Stimulated activated CD4-positive, alpha-beta T cell treated with anti-CD3 and anti-CD28 coated beads, TNF-alpha, amount 100 ng/mL, for 48 hours (primary cell): ENCODE measurements at regions not wholly inside any gene's neighbourhood (a gene's known extent, or its start where the extent isn't known, plus 50 kb on each side); places are given as distances from the start of the nearest gene placed in this dataset.
A peak's percentile ranks its signal among the peaks of the same experiment; 100 is the strongest.

ENCODE experiments used
- DNase-seq, 3 donors: peaks; one replicate each; pipeline ENCODE4 v3.0.0-alpha.2; 2020; ENCODE audit warnings: low read depth in 3 of 3

DNA sequence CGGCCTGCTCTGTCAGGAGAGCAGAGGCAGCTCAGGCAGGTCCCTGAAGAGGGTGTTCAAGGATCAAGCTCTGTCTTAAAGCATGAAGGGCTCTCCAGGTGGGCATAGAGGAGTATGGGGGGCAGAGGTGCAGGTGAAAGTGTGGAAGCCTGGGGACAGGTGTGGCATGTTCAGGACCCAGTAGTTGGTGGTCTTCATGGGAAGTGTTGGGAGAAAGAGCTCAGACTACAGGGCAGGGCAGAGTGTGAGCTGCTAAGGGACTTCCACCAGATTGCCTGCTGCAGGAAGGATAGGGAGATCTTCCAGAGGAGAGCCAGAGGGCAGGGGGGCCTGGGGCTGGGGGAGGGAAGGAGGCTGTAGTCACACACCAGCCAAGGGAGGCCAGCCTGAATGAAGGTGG lies 156.5 kb upstream of the GDF10 start:
- DNase-seq: no peak

DNA sequence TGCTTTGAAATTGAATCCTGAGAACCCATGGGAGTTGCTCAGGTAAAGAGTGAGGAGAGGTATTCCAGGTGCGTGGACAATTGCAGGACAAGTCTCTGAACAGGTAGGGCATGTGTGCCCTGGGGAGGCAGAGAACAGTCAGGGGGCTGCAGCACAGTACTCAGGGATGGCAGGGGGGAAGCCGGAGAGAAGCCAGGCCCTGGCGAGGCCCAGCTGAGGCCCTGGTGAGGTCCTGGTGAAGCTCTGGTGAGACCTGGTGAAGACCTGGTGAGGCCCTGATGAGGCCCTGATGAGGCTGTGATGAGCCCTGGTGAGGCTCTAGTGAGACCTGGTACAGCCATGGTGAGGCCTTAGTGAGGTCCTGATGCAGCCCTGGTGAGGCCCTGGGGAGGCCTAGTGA lies 155.5 kb upstream of the GDF10 start:
- DNase-seq: no peak

DNA sequence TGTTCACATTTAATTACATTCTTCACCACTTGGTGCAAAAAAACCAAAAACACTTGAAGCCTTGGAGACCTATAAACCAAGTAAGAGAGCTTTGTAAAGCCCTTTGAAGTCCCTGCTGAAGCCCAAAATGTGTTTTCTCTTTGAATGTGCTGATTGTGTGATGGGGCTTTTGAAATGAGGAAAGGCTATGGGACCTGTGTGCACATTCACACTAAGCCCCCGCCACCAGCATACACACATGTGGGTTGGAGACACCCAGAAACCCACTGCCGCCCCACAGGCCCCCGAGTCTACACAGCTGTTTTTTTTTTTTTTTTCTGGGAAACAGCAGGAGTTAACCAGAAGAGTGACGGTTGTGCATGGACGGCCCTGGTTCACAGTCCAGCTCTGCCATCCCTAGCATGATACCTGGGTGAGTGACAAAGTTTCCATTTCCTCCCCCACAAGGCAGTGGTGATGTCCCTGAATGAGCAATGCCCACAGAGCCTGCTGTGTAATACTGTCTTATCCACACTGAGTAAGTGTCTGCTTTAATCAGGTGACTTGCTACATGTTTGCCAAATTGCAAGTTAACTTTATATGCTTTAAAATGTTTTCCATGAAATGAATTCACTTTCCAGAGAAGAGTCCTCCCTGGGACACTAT lies 154.6 kb upstream of the GDF10 start:
- DNase-seq: peak in 1 of 3 donors; percentile 23

DNA sequence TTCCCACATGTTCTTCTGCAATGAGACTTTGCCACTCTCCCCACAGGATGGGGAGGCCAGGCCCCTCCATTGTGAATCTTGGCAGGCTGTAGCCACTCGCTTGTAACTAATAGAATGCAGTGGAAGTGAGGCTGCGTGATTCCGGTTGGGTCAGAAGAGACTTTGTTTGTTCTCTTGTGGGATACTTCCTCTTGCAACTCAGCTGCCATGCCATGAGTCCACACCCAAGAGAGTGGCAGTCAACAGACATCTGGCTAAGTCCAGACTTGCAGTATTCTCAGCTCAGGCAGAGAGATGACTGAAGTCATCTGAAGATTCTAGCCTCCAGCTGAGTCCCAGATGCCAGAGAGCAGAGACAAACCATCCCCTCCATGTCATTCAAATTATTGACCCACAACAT lies 153.4 kb upstream of the GDF10 start:
- no peak for DNase-seq

DNA sequence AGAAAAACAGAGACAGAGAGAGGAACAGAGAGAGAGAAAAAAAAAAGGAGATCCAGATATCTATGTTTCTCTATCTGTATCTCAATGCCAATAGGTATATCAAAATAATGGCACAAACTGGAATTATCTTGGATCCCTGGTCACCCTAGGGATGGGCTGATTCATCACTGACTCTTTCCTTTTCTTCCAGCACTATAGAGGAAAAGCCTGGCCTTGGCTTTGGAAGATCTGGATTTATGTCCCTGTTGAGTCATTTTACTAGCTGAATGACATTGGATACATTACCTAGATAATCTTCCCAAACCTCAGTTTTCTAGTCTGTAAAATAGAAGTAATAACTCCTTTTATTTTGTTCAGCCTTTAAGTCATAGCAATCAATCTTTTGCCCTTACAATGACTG lies 152.8 kb upstream of the GDF10 start:
- no peak for DNase-seq

DNA sequence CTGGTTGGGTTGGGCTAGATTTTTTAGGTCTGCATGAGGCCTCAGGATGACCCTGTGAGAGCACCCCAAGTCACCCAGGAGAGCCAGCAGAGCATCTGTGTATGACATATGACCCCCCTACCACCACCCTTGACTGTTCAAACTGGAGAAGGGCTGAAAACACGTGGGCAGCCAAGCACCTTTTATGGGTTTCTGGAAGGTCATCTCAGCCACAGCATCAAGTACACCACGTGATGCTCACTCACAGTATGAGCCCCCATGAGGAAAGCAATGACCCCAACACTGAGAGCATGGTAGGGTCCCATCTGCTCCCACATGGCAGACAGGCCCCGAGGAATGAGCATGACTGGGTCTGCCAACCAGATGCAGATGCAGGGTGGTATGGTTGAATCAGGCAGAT lies 149.4 kb upstream of the GDF10 start:
- DNase-seq: no peak

DNA sequence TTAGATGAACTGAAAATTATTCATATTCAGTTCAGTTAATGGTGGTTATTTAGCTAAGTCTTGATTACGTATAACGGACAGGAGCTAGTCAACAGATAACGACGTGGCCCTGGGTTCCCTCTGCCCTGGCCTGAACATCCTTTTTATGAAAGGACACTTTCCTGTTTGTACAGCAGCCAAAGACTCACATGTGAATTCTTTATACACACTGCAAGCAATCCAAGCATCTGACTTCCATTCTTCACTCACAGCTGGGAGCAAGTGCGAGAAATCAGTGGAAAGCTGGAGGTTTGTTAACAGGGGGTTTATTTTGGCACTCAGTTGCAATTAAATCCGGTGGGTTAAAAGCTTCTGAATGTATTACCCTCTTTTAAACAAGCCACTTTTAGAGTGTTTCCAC lies 148.1 kb upstream of the GDF10 start:
- DNase-seq: no peak

DNA sequence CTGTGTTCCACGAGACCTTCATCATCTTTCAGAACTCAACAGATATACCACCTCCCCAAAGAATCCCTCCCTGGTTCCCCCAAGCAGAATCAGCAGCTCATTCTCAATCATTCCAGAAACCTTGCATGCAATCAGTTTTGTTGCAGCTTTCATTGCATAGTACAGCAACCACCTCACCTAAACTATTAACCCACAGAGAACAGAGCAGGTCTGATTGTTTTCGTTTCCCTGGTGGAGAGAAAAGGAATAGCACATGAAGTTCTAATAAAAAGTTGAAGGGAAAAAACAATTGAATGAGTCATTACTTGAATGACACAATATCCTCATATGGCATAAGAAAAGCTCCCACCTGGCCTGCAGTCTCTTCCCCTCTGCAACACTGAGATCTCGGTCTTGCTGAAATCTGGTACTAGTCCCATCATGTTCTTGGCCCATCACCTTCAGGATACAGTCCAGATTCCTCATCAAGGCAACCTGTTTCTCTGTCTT lies 147.1 kb upstream of the GDF10 start:
- DNase-seq: no peak

DNA sequence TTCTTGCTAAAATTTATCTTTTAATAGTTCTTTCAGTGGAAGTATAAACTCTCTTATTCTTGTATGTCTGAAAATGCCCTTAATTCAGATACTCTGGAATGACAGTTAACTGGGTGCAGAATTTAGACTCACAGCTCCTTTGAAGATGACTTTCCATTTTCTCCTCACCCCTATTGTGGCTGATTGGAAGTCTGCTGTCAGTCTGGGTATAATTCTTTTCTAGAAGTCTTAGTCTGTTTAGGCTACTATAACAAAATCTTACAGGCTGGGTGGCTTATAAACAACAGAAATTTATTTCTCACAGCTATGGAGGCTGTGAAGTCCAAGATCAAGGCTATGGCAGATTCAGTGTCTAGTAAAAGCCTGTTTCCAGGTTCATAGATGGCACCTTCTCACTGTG lies 145.2 kb upstream of the GDF10 start:
- no peak for DNase-seq

DNA sequence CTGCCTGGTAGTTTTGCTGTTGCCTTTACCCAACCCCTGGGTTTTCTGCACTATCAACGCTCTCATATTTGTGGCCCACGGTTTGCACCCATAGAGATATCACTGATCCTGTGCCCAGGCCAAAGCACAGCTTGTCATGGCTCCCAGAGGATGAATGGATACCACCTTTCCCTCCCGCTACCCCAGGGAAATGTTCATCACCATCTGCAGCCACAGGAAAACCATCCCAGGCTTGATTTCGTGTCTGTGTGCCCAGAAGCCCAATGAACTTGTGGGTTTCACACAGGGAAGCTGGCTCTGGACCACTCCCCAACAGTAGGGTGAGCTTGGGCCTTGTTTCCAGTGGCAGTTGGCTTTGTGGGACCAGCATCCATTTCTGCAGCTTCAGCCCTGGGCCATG lies 143.1 kb upstream of the GDF10 start:
- DNase-seq: no peak

DNA sequence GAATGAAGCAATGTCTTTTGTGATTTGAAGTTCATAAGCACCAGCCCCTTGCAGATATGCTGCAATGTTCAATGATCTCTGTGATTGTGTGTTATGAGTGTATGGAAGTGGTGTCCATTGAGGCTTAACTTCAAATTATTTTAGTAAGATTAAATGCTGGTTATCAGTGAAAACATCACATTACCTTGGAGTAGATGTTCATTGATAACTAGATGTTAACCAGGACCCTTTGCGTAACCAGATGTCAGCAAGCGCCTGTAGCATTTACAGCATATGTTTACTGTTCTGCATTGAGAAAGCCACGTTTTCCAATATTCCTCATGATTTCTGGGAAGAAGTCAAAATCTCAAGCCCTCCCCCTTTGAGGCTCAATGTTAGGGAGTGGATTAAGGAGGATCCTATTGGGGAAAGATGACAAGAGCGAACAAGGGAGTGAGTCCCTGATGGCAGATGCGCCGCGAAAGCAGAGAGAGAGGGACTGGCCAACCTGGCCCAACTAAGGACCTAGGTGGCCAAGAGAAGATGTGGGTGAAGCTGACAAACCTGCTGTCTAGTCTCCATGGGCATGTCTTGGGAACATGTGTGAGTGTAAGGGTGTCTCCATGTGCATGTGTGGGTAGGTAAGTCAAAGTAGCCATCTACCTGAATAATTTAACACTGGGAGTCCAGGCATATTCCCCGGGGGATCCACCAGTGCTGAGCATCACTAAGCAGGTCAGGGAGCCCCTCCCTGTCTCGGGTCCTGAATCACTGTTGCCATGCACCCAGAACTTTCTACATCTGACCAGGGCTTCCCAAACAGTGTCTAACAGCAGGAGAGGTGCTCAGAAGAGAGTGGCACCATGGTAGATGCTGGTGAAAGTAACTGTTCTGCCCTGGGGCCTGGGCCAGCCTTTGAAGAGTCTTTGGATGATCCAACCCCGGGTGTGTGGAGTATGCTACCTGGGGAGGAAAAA lies 141.6 kb upstream of the GDF10 start:
- no peak for DNase-seq

DNA sequence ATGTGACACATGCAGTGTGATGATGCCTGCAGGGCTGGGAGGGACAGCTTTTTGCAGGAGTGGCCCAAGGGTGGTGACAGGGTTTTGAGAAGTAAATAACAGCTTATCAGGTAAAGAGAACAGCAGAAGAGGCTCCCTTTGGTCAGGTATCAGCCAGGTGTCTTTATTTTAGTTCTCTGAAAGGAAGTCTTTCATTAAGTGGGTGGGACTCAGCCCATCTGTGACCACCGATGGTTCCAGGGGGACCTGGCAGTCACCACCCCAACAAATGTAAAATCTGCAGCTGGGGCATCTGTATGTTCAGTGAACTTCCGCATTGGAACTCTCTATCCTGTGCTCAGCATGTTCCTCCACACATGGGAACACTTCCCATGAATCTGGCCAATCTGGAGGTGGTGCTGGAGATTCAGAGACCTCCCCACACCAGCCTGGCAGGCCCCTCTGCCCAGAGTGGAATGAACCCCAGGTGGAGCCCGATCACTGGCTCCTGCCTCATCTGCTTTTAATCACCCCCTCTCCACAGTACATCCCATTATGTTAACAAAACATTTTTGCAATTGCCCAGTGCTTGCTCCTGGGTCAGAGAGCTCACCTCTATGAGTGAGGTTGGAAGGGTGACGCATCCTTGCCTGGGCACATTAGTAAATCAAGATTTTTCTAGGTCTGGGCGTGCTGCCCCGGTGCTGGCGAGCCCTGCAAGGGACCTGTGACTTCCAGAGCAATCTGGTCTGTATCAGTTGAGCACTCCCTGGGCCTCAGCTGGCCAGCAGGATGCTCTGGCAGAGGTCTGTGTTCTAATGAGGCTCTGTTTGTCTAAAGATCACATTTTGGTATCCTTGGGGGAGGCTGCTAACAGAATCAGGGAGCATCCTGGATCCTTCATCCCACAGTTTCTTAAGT lies 140.4 kb upstream of the GDF10 start:
- no peak for DNase-seq

DNA sequence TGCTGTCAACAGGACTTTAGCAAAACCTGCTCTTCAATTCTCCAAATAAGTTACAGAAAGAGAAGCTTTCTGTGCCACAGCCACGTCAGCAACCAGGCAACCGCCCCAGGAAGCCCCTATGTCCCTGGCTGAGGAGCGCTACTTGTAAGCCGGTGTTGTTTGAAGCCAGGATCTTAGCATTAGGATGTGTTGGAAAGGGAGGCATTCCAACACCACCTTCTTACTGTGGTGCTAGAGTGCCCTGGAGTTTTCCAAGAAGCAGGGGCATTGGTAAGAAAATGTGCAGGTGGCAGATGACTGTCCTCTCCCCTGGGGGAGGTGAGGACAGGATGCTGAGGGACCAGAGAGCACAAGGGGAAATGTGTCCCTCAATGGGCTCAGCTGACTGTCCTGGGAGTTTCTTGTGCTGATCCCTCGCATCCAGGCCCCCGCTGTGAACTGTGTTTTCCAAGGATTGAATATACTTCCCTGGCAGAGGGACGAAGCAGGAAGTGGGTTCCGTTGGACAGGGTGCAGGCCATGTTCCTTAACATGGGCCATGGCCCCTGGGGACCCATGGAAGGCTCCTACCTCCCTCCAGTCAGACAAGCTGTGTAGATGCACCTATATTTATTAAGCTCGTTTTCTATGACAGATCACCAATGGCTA lies 139.6 kb upstream of the GDF10 start:
- DNase-seq: no peak

DNA sequence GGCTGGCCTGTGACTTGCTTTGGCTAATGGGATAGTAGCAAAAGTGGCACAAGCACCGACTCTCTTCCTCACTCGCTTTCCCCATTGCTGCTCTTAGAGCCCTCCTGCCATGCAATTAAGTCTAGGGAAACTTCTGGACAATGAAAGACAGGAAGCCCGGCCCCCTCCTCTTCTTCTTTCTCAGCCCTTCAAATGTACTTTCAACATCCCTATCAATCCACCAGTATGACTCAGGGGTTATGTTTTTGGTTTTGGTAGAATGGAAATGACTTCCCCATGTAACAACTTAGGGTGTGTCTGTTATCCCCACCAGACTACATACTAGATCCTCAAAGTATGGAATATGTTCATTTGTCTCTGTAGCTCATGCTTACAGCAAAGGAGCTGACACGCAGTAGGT lies 139.0 kb upstream of the GDF10 start:
- no peak for DNase-seq

DNA sequence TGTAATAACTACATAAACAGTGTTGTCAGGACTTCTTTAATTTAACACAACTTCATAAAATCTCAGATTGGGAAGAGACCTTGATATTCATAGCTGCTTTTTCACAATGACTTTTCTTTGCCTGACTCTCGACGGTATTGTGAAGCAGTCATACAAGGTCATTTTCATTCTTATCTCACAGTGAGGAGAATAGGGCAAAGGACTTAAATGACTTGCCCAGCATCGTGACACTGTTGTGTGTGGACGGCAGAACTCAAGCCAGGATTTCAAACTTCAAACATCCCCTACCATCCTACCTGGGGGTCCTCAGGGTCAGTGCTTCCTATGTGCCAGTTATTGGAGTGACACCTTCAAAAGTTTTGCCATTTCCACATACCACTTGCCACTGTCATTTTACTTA lies 138.5 kb upstream of the GDF10 start:
- DNase-seq: no peak

DNA sequence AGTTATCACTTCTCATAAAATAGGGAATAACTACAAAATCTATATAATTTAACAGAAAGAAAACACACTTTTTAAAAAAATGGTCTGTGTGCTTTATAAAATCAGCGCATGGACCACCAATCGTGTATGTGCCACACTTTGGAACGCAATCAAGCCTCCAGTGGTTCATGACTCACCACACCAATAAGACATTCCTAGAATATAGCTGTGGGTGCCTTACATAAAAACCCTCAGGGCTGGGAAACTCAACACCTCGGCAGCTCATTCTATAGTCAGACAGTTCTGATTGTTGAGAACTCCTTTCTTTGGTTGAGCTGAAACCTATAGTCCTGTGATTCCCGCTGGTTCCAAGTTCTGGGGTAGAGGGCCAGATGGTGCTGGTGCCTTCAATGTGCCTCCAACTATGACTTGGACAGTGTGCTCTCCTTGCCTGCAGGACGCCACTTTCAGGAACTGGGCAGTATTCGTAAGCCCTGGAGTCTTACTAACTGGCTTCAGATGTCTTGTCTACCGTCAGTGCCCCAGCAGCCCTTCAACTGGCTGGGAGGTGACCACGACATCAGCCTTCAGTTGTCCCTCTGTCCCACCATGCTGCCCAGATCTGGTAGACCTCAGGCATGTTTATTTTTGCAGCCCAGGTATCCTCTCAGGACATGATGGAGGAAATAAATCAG lies 135.7 kb upstream of the GDF10 start:
- DNase-seq: no peak

DNA sequence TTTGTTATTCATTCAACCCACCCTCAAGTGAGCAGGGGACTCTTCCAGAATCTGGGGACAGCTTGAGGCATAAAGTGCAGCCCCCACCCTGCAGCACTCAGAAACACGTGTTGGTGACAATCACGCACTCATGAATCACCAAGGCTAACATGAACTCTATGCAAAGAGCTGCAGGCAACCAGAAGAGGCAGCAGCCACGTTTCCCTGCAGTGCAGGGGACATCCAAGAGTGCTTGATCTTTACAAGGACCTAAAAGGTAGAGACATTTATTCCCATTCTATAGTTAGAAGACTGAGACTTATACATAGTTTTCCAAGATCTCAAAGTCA lies 135.2 kb upstream of the GDF10 start:
- no peak for DNase-seq

DNA sequence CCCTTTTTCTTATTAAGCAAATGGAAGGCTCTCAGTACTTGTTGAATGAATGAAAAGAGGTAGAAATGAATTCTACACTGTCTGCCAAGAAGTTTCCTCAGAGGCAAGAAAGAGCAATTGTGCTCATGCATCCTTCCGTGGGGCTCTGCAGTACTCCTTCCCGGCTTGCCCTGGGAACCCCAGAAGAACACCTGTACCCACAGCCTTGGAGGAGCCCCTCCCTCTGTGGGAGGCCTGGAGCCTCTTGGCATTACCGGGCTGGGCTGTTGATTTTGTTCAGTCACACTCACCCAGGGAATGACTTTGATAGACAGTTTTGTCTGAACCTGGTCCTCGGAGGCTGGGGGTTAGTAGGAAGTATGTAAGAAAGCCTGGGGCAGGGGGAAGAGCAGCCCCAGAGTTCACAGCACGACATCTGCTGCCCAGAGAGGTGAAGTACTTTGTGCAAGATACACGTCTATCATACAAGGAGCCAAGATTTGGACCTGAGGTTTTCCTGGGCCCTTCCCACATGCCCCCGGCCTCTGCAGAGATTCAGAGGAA lies 134.8 kb upstream of the GDF10 start:
- no peak for DNase-seq

DNA sequence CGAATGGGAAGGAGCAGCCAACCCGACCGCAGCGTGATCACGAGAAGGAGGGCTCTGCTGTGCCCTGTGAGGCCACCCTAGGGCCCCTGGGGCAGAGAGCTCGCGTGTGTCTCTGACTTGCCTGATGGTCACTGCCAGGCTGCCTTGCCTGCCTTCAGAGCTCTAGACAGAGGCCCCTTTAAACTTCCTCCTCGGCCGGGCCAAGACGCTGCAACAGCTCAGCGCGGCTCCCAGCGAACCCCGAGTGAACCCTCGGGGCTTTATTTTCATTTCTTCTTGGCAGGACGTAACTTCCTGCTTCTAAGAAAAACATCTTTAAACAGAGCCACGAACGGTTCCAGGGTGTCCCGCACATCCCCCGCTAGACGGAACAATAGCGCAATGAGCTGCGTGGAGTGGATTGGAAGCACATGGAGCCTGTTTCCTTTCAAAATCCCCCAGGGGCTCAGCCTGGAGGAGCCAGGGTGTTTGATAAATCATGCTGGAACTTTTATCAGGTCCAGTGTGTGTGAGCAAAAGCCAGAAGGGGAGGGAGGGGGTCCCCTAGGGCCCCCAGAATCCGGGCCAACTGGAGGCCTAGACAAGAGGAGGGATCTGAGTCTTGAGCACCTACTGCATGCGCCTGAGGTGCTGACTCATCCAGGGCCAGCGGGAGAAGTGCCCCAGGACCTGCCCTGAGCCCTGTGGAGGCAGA lies 134.1 kb upstream of the GDF10 start:
- peak in 1 of 3 donors; percentile 18 for DNase-seq

DNA sequence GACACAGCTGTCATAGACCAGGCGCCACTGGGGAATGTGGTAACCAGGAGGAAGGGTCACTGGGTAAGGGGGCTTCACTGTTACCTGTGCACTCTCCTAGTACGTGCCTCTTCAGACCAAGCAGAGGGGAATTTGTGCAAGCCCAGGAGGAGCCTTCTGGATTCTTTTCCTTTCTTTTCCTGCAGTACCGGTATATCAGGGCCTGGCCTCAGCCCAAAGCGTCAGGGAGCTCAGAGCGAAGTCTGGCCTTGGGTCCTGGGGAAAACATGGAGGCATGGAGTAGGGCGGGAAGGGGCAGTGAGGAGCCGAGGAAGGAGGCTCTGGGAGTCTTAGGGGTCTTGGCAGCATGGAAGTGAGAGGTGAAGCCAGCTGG lies 133.6 kb upstream of the GDF10 start:
- DNase-seq: no peak
